HepG2 (cell line): ENCODE measurements at regions not wholly inside any gene's neighbourhood (a gene's known extent, or its start where the extent isn't known, plus 50 kb on each side); places are given as distances from the start of the nearest gene placed in this dataset.

Experiments used
- ATAC-seq: fragments of 200-7000 bp; cut with Tn5 transposase; 3 replicates; pipeline ENCODE4 v1.9.1; 2020; ENCODE audit warnings: mild to moderate bottlenecking, moderate library complexity
- BruUV-seq: library from RNA; stranded (reverse); fragments of 400-500 nt; replicated peaks from 2 replicates; lab custom pipeline; 2021; lab: Mats Ljungman, UMichigan
- CTCF ChIA-PET: fragments of 300-600 bp; formaldehyde crosslinking; extraction: SDS; loops from one replicate; lab custom pipeline; 2021; ENCODE audit warnings: low total read pairs, inconsistent platforms, low intra/inter-chr PET ratio; lab: Yijun Ruan, JAX
- POLR2A ChIA-PET: fragments of 350-600 bp; sonication (Branson Sonifier 250); formaldehyde crosslinking; loops from one replicate; lab custom pipeline; 2020; ENCODE audit warnings: antibody characterized with exemption, inconsistent platforms; lab: Yijun Ruan, JAX
- DNase-seq: peaks from one replicate; pipeline ENCODE4 v3.0.0-alpha.2; 2015; ENCODE audit warnings: low spot score
- FAIRE-seq: peaks from 3 replicates; lab custom pipeline; 2011; peaks lifted over from hg19 to GRCh38; lab: Jason Lieb, UNC
- H2AFZ ChIP-seq: one replicate; pipeline ENCODE4 v1.6.1; 2011; ENCODE audit warnings: low read length, inconsistent platforms
- H3K27ac ChIP-seq: fragments of 300-600 bp; 3 replicates; pipeline ENCODE4 v1.8.0; 2011; ENCODE audit warnings: mixed run types, mild to moderate bottlenecking, mixed read lengths, low read length, inconsistent platforms; ENCODE audit not compliant: insufficient read depth; ENCODE audit errors: extremely low read length
- H3K27me3 ChIP-seq, 2 experiments: fragments of 200-600 bp in 1 of 2; 2 replicates in 1 of 2; 3 replicates in 1 of 2; pipeline versions ENCODE4 v1.6.0 to v1.8.0; 2011; ENCODE audit warnings: low read length in 2 of 2, mild to moderate bottlenecking in 2 of 2, moderate library complexity in 2 of 2, inconsistent platforms in 1 of 2; ENCODE audit not compliant: insufficient read depth in 2 of 2, control insufficient read depth in 1 of 2
- H3K36me3 ChIP-seq, 2 experiments: fragments of 200-600 bp in 1 of 2; replicated peaks in 1 of 2; 2 replicates in 1 of 2; 3 replicates in 1 of 2; pipeline versions ENCODE4 v1.5.1 to v1.8.0; 2011; ENCODE audit warnings: low read length in 2 of 2, inconsistent platforms in 1 of 2; ENCODE audit not compliant: insufficient read depth in 2 of 2, control insufficient read depth in 1 of 2
- H3K4me1 ChIP-seq: 2 replicates; pipeline ENCODE4 v1.5.1; 2012; ENCODE audit warnings: low read length, inconsistent platforms; ENCODE audit not compliant: insufficient read depth
- H3K4me2 ChIP-seq: 2 replicates; pipeline ENCODE4 v1.6.0; 2011; ENCODE audit warnings: low read depth, low read length, inconsistent platforms
- H3K4me3 ChIP-seq, 3 experiments: fragments of 200-600 bp in 1 of 3; sonication (generic), shearing (Covaris generic) in 1 of 3; replicated peaks in 1 of 3; 2 replicates each; pipeline ENCODE4 v1.5.1; 2011 to 2016; ENCODE audit warnings: low read length in 3 of 3, inconsistent platforms in 2 of 3, low read depth in 2 of 3, mild to moderate bottlenecking in 2 of 3, control low read depth in 1 of 3, mixed read lengths in 1 of 3; ENCODE audit not compliant: insufficient read depth in 1 of 3
- H3K79me2 ChIP-seq: one replicate; pipeline ENCODE4 v1.6.1; 2011; ENCODE audit warnings: low read length, inconsistent platforms; ENCODE audit not compliant: insufficient read depth
- H3K9ac ChIP-seq: 2 replicates; pipeline ENCODE4 v1.6.0; 2011; ENCODE audit warnings: mild to moderate bottlenecking, low read depth, low read length, inconsistent platforms; ENCODE audit not compliant: insufficient read depth
- H3K9me3 ChIP-seq: 2 replicates; pipeline ENCODE4 v1.5.1; 2012; ENCODE audit warnings: mild to moderate bottlenecking, low read length
- H4K20me1 ChIP-seq: 2 replicates; pipeline ENCODE4 v1.6.0; 2011; ENCODE audit warnings: inconsistent platforms, mild to moderate bottlenecking, low read length, moderate library complexity; ENCODE audit not compliant: insufficient read depth
- CREB1 ChIP-seq, 2 experiments: fragments of 450-650 bp in 1 of 2; IDR thresholded peaks; 2 replicates each; pipeline ENCODE4 v1.6.1; 2016 to 2017; ENCODE audit warnings: control low read depth in 1 of 2, mild to moderate bottlenecking in 1 of 2, missing compliant biosample characterization in 1 of 2, missing genetic modification characterization in 1 of 2
- KLF11 ChIP-seq: IDR thresholded peaks from 2 replicates; pipeline ENCODE4 v1.6.1; 2016; ENCODE audit warnings: missing compliant biosample characterization
- MAF1 ChIP-seq: sonication (generic); formaldehyde crosslinking; IDR thresholded peaks from 2 replicates; pipeline ENCODE4 v1.5.0; 2020; ENCODE audit warnings: missing genetic modification reagents, borderline replicate concordance
- NFAT5 ChIP-seq: sonication (generic); formaldehyde crosslinking; IDR thresholded peaks from 2 replicates; pipeline ENCODE4 v1.4.0; 2020; ENCODE audit warnings: missing genetic modification reagents
- NONO ChIP-seq, 2 experiments: fragments of 450-650 bp in 1 of 2; sonication (generic) in 1 of 2; formaldehyde crosslinking in 1 of 2; IDR thresholded peaks in 1 of 2; conservative IDR thresholded peaks in 1 of 2; 2 replicates each; pipeline versions ENCODE4 v1.6.1 to v1.8.0; 2017 to 2022; ENCODE audit warnings: mild to moderate bottlenecking in 1 of 2, missing genetic modification reagents in 1 of 2, moderate library complexity in 1 of 2
- PRPF4 ChIP-seq: fragments of 200-400 bp; formaldehyde crosslinking; IDR thresholded peaks from 2 replicates; pipeline ENCODE4 v1.6.1; 2016; ENCODE audit warnings: low read length, low read depth; ENCODE audit not compliant: poor library complexity, severe bottlenecking
- RBFOX2 ChIP-seq: fragments of 200-400 bp; formaldehyde crosslinking; IDR thresholded peaks from 2 replicates; pipeline ENCODE4 v1.6.1; 2017; ENCODE audit warnings: low read depth, mild to moderate bottlenecking, low read length
- RCOR2 ChIP-seq: IDR thresholded peaks from 2 replicates; pipeline ENCODE4 v1.6.1; 2016; ENCODE audit warnings: missing biosample characterization, missing genetic modification reagents
- RFX1 ChIP-seq: fragments of 450-650 bp; IDR thresholded peaks from 2 replicates; pipeline ENCODE4 v1.6.1; 2017
- XBP1 ChIP-seq: sonication (generic); formaldehyde crosslinking; IDR thresholded peaks from 2 replicates; pipeline ENCODE4 v1.5.0; 2020; ENCODE audit warnings: missing genetic modification reagents
- ZNF329 ChIP-seq: sonication (generic); formaldehyde crosslinking; IDR thresholded peaks from 2 replicates; pipeline ENCODE4 v1.9.0; 2021; ENCODE audit warnings: low read depth, mild to moderate bottlenecking, missing genetic modification reagents
- ZNF44 ChIP-seq: sonication (generic); formaldehyde crosslinking; IDR thresholded peaks from 2 replicates; pipeline ENCODE4 v1.5.1; 2020; ENCODE audit warnings: mild to moderate bottlenecking, missing genetic modification reagents
- ZNF549 ChIP-seq: sonication (generic); formaldehyde crosslinking; IDR thresholded peaks from 2 replicates; pipeline ENCODE4 v1.5.0; 2020; ENCODE audit warnings: missing genetic modification reagents
- WGBS: methylation state at CpG from one replicate; pipeline ENCODE4 v1.1.6; 2017; ENCODE audit warnings: low lambda C conversion rate; 5-methylcytosine and 5-hydroxymethylcytosine counted together
- in situ Hi-C: cut with HindIII; loops from 2 replicates; pipeline ENCODE4 v1.10.0; 2017; ENCODE audit warnings: low pct_unique_long_range_greater_than_20kb; ENCODE audit not compliant: extremely low pct_ligation_motif_present
- intact Hi-C: fragments of 100-400 bp; cut with micrococcal nuclease; formaldehyde crosslinking; loops from one replicate; pipeline ENCODE4 v1.10.0; 2022; ENCODE audit not compliant: unreplicated experiment
- TF ChIP-seq, protein P1 (sequence below): IDR thresholded peaks from 2 replicates; pipeline ENCODE4 v1.6.1; 2016; ENCODE audit warnings: missing genetic modification reagents, missing compliant biosample characterization
- TF ChIP-seq, protein P2 (sequence below): sonication (generic); formaldehyde crosslinking; IDR thresholded peaks from 2 replicates; pipeline ENCODE4 v1.4.0; 2020; ENCODE audit warnings: missing genetic modification reagents
- TF ChIP-seq, protein P3 (sequence below): IDR thresholded peaks from 2 replicates; pipeline ENCODE4 v1.6.1; 2016

- POLR2A ChIA-PET = no interaction called here
Observed at GRCh38 chr15:70440416-70441138, 322.8 kb downstream of the UACA start.

More at GRCh38 chr15:70440416-70441138, 322.8 kb downstream of the UACA start:
- CTCF ChIA-PET = no interaction called here
- no TSS peak for BruUV-seq
- H3K36me3 ChIP-seq = no peaks in the 10 kb centered on the region
- H3K79me2 ChIP-seq = no peaks in the 10 kb centered on the region
- DNase-seq = no peak
- H3K4me3 ChIP-seq = no peak overlapping the region
- intact Hi-C loops = no loop called here
- H3K9me3 ChIP-seq = no peaks in the 10 kb centered on the region
- no peak for ATAC-seq
- H4K20me1 ChIP-seq = no peaks in the 10 kb centered on the region
- FAIRE-seq = no peak
- H3K4me1 ChIP-seq = peaks cover 19% of the 10 kb centered on the region
- in situ Hi-C loops = no loop called here
- no peak overlapping the region for H3K27ac ChIP-seq
- 51% methylated on average over 7 of the region's 10 CpGs for WGBS
- peaks cover 1 to 28% of the 10 kb centered on the region in 2 experiments; a peak in 3 of 5 replicates for H3K27me3 ChIP-seq
- H3K9ac ChIP-seq = no peak overlapping the region
- H2AFZ ChIP-seq = no peak overlapping the region
- TF ChIP-seq ZNF329 (CRISPR knock-in tag) = no peak
- no peak for TF ChIP-seq RBFOX2
- no peak for TF ChIP-seq PRPF4
- no peak for TF ChIP-seq KLF11 (CRISPR knock-in tag)
- TF ChIP-seq, protein P1, sequence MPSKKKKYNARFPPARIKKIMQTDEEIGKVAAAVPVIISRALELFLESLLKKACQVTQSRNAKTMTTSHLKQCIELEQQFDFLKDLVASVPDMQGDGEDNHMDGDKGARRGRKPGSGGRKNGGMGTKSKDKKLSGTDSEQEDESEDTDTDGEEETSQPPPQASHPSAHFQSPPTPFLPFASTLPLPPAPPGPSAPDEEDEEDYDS = no peak
- TF ChIP-seq RCOR2 (CRISPR knock-in tag) = no peak
- no peak for TF ChIP-seq ZNF44 (CRISPR knock-in tag)
- TF ChIP-seq ZNF549 = no peak
- TF ChIP-seq, protein P2, sequence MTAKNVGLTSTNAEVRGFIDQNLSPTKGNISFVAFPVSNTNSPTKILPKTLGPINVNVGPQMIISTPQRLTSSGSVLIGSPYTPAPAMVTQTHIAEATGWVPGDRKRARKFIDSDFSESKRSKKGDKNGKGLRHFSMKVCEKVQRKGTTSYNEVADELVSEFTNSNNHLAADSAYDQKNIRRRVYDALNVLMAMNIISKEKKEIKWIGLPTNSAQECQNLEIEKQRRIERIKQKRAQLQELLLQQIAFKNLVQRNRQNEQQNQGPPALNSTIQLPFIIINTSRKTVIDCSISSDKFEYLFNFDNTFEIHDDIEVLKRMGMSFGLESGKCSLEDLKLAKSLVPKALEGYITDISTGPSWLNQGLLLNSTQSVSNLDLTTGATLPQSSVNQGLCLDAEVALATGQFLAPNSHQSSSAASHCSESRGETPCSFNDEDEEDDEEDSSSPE = no peak
- no peak for TF ChIP-seq CREB1 (IDR thresholded peaks at IDR 0.05)
- TF ChIP-seq CREB1 (CRISPR knock-in tag; IDR thresholded peaks at IDR 0.05) = no peak
- no peak for TF ChIP-seq RFX1
- no peak for TF ChIP-seq XBP1
- TF ChIP-seq NONO (IDR thresholded peaks at IDR 0.05) = no peak
- no peak for TF ChIP-seq NONO (CRISPR knock-in tag; conservative IDR thresholded peaks at IDR 0.05)
- no peak for TF ChIP-seq NFAT5 (CRISPR knock-in tag)
- TF ChIP-seq, protein P3, sequence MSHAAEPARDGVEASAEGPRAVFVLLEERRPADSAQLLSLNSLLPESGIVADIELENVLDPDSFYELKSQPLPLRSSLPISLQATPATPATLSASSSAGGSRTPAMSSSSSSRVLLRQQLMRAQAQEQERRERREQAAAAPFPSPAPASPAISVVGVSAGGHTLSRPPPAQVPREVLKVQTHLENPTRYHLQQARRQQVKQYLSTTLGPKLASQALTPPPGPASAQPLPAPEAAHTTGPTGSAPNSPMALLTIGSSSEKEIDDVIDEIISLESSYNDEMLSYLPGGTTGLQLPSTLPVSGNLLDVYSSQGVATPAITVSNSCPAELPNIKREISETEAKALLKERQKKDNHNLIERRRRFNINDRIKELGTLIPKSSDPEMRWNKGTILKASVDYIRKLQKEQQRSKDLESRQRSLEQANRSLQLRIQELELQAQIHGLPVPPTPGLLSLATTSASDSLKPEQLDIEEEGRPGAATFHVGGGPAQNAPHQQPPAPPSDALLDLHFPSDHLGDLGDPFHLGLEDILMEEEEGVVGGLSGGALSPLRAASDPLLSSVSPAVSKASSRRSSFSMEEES (CRISPR knock-in tag) = no peak
- no peak for TF ChIP-seq MAF1
- H3K4me2 ChIP-seq = no peak overlapping the region
